Stimulated activated naive B cell treated with anti-CD40 and anti-IgM and Interleukin-4, amounts not matched to agents 10 μg/mL and 1 μg/mL and 100 μg/mL, for 72 hours (primary cell): ENCODE measurements at regions not wholly inside any gene's neighbourhood (a gene's known extent, or its start where the extent isn't known, plus 50 kb on each side); places are given as distances from the start of the nearest gene placed in this dataset.

Source experiments
- ATAC-seq, 2 donors: fragments of 150-1000 bp; cut with Tn5 transposase; replicated peaks; 2 replicates each; pipeline ENCODE4 v1.10.0; 2021; ENCODE audit warnings: moderate library complexity in 1 of 2
- DNase-seq: peaks from one replicate; pipeline ENCODE4 v3.0.0; 2021
- H3K27ac Mint-ChIP-seq: one replicate; pipeline ENCODE4 v1.8.0; 2022; ENCODE audit warnings: mild to moderate bottlenecking, mixed read lengths
- H3K27me3 Mint-ChIP-seq, 2 donors: one replicate each; pipeline ENCODE4 v1.8.0; 2022; ENCODE audit warnings: mixed read lengths in 2 of 2
- H3K36me3 Mint-ChIP-seq, 2 donors: one replicate each; pipeline ENCODE4 v1.8.0; 2022; ENCODE audit warnings: mixed read lengths in 2 of 2, mild to moderate bottlenecking in 1 of 2
- H3K4me1 Mint-ChIP-seq, 2 donors: one replicate each; pipeline ENCODE4 v1.8.0; 2022; ENCODE audit warnings: mixed read lengths in 2 of 2, mild to moderate bottlenecking in 1 of 2
- H3K4me3 Mint-ChIP-seq, 2 donors: one replicate each; pipeline ENCODE4 v1.8.0; 2022; ENCODE audit warnings: mild to moderate bottlenecking in 2 of 2, mixed read lengths in 2 of 2, moderate library complexity in 1 of 2
- H3K9me3 Mint-ChIP-seq, 2 donors: one replicate each; pipeline ENCODE4 v1.8.0; 2022; ENCODE audit warnings: mixed read lengths in 2 of 2, mild to moderate bottlenecking in 1 of 2

DNA sequence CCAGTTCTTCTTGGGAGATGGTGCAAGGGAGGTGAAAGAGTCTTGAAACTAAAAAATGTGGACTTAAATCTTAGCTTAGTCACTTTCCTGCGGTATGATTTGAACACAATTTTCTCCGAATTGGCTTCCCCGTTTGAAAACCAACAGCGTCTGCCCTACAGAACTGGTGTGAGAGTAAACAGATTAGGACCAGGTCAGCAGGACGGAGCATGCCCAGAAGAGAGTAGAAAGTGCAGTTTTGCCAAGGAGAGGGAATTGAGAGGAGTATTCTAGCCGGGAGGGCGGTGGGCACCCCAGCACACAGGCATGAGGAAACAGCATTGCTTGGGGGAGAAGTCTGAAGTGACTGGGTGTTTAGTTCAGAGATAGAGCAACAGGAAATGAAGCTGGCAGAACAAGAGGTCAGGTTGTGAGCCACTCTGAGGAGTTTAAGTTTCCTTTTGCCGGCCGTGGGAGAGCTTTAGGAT is 927.1 kb downstream of the VRK1 start:
- Mint-ChIP-seq H3K36me3 (no peaks in the 10 kb centered on the region), H3K4me3 (no peak overlapping the region), H3K27me3 (peaks cover 6 to 12% of the 10 kb centered on the region in 2 donors), H3K9me3 (peaks cover 9 to 10% of the 10 kb centered on the region in 2 donors), H3K4me1 (no peaks in the 10 kb centered on the region), H3K27ac (no peak overlapping the region)
- DNase-seq = no peak
- ATAC-seq = no peak

DNA sequence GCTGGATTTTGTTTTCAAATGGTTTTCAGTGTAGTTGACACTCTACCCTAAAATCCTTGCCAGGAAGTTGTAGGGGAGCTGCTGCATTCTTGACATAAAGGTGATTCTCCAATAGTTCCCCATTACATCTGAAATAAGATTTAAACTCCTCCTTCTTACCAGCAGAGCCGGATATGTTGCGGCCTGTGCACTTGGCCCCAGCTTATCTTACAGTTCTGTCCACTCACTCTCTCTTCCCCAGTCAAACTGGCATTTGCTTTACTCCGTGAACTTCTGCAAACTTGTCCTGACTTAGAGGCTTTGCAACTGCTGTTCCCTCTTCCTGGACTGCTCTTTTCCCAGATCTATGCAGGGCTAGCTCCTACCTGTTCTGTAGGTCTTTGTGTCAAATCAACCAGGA is 929.5 kb downstream of the VRK1 start:
- Mint-ChIP-seq H3K4me3 (no peak overlapping the region), H3K27me3 (peaks cover 6 to 12% of the 10 kb centered on the region in 2 donors), H3K9me3 (peaks cover 5 to 9% of the 10 kb centered on the region in 2 donors), H3K27ac (no peak overlapping the region), H3K36me3 (no peaks in the 10 kb centered on the region), H3K4me1 (no peaks in the 10 kb centered on the region)
- ATAC-seq (no peak), DNase-seq (no peak)

DNA sequence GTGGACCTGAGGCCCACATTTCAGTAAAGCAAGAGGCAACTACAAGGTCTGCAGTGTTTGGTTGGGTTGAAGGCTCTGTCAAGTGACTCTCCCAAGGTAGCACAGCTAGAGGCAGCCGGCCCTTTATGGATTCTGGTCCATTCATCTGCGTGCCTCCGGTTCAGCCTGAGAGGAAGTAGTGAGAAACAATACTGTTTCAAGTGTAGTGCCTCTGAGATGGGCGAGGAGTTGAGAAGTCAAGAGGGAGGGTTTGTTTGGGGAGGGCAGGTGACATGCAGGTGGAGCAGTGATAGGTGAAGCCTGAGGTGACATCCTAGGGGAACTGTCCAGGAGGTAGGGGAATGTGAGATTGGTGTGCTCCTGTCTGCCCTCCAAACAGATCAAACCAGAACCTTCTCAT is 933.5 kb downstream of the VRK1 start:
- no peaks in the 10 kb centered on the region for H3K4me1 Mint-ChIP-seq
- ATAC-seq = no peak

DNA sequence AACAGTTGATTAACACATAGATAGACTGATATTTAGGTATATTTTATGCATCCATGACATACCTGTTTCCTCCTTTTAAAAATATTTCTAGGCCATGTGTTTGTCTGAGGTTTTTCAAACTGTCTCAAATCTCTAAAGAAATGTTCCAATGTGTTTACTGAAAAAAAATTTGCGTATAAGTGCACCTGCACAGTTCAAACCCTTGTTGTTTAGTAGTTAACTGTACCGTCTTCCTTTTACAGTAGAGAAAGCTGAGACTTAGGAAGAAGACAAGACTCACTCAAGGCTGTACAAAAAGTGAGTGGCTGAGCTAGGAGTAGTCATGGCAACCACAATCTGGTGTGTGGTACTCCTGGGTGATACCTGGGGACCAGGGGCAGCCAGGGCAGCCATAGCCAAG is 934.6 kb downstream of the VRK1 start:
- no peak for ATAC-seq
- no peak overlapping the region for H3K27ac Mint-ChIP-seq

More for the DNA sequence above, 933.5 kb downstream of the VRK1 start:
- no peaks in the 10 kb centered on the region for H3K36me3 Mint-ChIP-seq
- peaks cover 0 to 3% of the 10 kb centered on the region in 2 donors for H3K9me3 Mint-ChIP-seq
- no peak for DNase-seq
- H3K27me3 Mint-ChIP-seq = no peaks in the 10 kb centered on the region
- H3K27ac Mint-ChIP-seq = no peak overlapping the region
- H3K4me3 Mint-ChIP-seq = no peak overlapping the region

DNA sequence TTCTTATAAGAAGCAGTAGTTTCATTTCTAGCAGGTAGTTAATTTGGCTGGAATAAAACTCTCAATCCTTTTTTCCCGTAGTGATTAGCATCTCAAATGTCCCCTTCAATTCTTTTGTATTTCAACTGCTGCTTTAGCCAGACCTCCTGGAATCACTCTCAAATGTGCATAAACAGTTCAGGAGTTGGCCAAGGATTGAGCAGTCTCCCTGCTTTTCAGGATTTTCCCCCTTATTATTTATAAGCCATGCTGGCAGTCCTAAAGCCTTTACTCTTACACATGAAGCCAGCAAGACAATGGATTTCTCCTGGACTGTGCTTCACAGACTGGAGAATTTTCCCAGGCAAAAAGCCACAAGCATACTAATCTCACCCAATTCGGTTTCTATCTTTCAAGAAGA is 950.1 kb downstream of the VRK1 start:
- Mint-ChIP-seq H3K27ac (no peak overlapping the region), H3K9me3 (peaks cover 6 to 14% of the 10 kb centered on the region in 2 donors), H3K27me3 (no peaks in the 10 kb centered on the region), H3K4me1 (no peaks in the 10 kb centered on the region), H3K4me3 (no peak overlapping the region), H3K36me3 (no peaks in the 10 kb centered on the region)
- DNase-seq (no peak), ATAC-seq (no peak)

More for the DNA sequence above, 934.6 kb downstream of the VRK1 start:
- H3K9me3 Mint-ChIP-seq = peaks cover 0 to 3% of the 10 kb centered on the region in 2 donors
- no peaks in the 10 kb centered on the region for H3K36me3 Mint-ChIP-seq
- DNase-seq = no peak
- no peaks in the 10 kb centered on the region for H3K27me3 Mint-ChIP-seq
- no peak overlapping the region for H3K4me3 Mint-ChIP-seq
- no peaks in the 10 kb centered on the region for H3K4me1 Mint-ChIP-seq

DNA sequence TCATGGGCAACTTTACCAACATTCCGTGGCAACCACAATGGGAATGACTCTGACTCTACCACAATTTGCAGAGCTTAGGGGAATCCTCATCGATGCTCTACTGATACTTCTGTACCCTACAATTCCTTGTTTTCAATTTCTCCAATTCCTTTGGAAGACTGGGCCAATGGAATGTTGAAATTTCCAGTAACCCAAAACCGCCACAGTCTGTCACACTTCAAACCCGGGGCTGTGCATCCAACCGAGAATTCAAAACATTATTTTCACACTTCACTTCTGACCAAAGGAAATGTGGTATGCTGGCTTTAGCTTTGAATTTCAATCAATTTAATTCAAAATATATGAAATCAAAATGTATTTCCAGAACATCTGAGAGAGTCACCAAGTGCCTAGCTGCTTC is 951.4 kb downstream of the VRK1 start:
- Mint-ChIP-seq H3K27me3 (no peaks in the 10 kb centered on the region), H3K27ac (no peak overlapping the region), H3K4me3 (no peak overlapping the region), H3K36me3 (no peaks in the 10 kb centered on the region), H3K4me1 (no peaks in the 10 kb centered on the region), H3K9me3 (peaks cover 6 to 14% of the 10 kb centered on the region in 2 donors)
- ATAC-seq (no peak), DNase-seq (no peak)

DNA sequence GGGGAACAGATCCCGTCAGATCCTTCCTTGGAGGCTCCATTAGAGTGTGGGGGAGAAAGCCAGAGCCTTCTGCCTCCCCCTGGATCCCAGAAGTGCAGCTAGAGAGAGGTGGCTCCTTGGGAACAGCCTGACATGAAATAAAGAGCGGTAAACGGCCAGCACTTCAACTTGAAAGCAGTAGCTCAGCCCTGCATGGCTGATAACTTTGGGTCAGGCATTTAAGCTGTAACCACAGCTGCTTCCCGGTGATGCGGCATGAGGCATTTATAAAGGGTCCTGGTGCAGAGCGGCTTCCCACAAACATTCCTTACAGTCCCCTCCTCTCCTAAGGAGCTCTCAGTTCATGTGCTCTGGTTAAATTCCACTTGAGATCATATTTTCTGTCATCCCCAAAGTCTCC is 960.3 kb downstream of the VRK1 start:
- no peak for DNase-seq
- no peak overlapping the region for H3K27ac Mint-ChIP-seq
- H3K4me1 Mint-ChIP-seq = no peaks in the 10 kb centered on the region
- H3K4me3 Mint-ChIP-seq = no peak overlapping the region
- no peaks in the 10 kb centered on the region for H3K27me3 Mint-ChIP-seq
- no peak for ATAC-seq
- no peaks in the 10 kb centered on the region for H3K36me3 Mint-ChIP-seq
- H3K9me3 Mint-ChIP-seq = peaks cover 4 to 5% of the 10 kb centered on the region in 2 donors

DNA sequence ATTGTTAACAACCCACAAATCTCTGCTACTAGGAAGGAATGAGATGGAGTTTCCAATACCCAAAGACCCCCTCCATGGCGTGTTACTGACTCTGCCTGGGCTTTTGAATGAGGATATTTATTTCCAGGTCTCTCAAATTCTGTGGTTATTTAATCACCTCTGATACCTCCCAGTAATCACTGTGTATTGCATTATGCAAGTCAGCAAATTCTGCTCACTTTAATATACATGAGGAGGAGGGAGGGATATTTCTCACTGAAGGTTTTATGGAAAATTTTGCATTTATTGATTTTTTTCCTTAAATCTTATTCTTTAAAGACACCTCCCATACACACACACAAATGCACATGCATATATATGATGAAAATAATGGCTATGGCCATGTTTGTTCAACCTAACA is 962.9 kb downstream of the VRK1 start:
- DNase-seq = no peak
- peaks cover 0 to 1% of the 10 kb centered on the region in 2 donors for H3K9me3 Mint-ChIP-seq
- no peaks in the 10 kb centered on the region for H3K36me3 Mint-ChIP-seq
- no peak overlapping the region for H3K4me3 Mint-ChIP-seq
- no peaks in the 10 kb centered on the region for H3K27me3 Mint-ChIP-seq
- no peak overlapping the region for H3K27ac Mint-ChIP-seq
- H3K4me1 Mint-ChIP-seq = no peaks in the 10 kb centered on the region
- no peak for ATAC-seq

DNA sequence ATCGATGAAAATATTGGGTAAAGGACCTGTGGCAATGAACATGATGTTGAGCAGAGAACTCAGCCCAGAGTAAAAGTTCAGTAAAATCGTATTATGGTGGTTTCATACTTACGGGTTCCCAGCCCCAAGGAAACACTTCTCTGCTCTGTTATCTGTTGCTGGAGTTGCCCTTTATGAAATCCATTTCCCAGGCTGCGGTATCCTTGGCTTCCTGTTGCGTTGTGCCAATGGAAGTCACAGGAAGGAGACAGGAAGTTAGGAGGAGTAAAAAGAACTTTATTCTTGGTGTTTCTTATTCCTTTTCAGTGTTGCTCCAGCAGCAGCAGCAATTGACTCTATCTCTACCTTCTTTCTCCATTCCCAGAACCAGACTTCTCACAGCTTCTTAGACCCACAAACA is 965.2 kb downstream of the VRK1 start:
- H3K27me3 Mint-ChIP-seq = no peaks in the 10 kb centered on the region
- H3K4me3 Mint-ChIP-seq = no peak overlapping the region
- peaks cover 0 to 1% of the 10 kb centered on the region in 2 donors for H3K9me3 Mint-ChIP-seq
- DNase-seq = no peak
- H3K36me3 Mint-ChIP-seq = no peaks in the 10 kb centered on the region
- no peak overlapping the region for H3K27ac Mint-ChIP-seq
- H3K4me1 Mint-ChIP-seq = no peaks in the 10 kb centered on the region
- no peak for ATAC-seq

DNA sequence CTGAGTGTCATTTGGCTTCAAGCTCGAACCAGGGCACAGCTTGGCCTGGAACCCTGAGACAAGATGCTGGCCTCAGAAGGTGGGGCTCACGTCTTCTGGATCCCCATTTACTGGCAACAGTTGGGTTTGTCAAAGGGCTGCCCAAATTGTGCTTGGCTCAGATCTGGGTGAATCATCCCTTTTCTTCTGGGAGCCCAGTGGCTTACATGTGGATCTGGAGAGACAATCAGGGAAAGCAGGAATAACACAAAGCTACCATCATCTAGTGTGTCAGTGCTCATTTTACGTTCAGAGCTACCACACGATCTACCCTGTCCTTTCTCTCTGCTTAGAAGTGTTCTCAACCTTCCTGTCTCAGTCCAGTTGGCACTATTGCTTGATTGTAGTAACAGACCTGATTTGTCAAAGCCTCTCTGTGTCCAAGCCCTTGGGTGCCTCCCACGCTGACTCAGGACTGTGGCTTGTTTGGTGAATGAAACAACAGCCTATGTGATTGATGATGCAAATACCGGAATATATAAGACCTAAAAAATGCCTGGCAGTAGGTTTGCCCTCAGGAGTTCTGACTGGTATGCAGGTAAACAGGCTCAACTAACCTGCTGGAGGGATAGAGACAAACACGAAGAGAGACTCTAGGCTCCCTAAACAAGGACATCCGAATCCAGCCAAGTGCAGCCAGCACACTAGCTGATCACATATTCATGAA is 974.3 kb downstream of the VRK1 start:
- no peaks in the 10 kb centered on the region for H3K4me1 Mint-ChIP-seq
- no peaks in the 10 kb centered on the region for H3K36me3 Mint-ChIP-seq
- DNase-seq (no peak), ATAC-seq (no peak)
- peaks cover 0 to 4% of the 10 kb centered on the region in 2 donors for H3K9me3 Mint-ChIP-seq
- no peak overlapping the region for H3K4me3 Mint-ChIP-seq
- H3K27ac Mint-ChIP-seq = no peak overlapping the region
- no peaks in the 10 kb centered on the region for H3K27me3 Mint-ChIP-seq

DNA sequence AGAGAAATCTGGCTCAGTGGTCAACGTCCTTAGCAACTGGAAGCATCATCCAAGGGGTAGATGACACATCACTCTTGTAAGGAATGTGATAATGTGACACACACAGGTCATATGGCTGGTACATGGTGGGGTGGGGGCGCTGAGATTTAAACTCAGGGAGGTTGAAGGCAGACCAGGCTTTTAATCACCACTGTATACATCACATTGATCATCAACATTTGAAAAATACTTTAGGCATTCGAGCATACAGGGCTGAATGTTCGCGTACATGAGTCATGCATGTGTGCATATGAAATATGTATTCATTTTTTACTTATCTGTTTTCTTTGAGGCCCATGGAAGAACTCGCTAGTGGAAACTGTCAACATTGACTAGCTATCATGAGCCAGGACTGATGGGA is 976.4 kb downstream of the VRK1 start:
- ATAC-seq = no peak
- no peak overlapping the region for H3K4me3 Mint-ChIP-seq

DNA sequence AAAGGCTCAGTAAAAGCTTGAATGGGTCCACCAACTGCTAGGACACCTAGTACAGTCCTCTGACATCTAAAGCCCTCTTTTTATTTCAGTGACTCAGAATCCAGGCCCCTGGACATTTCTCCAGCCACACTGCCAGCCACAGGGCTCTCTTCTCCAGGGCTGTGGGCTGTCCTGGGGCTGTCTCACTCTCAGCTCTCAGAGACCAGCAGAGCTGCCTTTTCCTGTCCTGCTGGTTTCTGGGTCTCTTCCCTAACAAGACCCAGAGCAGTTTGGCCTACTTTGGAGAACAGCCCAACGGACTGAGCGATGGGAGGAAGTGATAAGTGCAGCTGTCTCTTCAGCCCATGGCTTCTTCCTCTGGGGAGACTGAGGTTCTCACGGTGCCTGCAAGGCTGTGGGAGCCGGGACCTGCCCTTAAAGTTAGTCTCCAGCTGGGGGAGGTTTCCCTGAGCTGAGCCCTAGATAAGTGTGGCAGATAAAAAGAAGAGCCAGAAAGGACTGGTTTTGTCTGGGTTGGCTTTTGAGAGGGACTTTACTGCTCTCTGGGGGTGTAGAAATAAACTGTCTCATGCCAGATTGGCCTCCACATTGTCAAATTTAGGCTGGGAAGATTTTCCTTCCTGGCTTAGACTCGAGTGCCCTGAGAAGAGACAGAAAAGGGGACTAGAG is 979.8 kb downstream of the VRK1 start:
- Mint-ChIP-seq H3K36me3 (no peaks in the 10 kb centered on the region), H3K4me1 (no peaks in the 10 kb centered on the region), H3K27ac (no peak overlapping the region), H3K27me3 (no peaks in the 10 kb centered on the region), H3K9me3 (peaks cover 9% of the 10 kb centered on the region in 2 donors), H3K4me3 (no peak overlapping the region)
- no peak for ATAC-seq
- DNase-seq = no peak

More for the DNA sequence above, 976.4 kb downstream of the VRK1 start:
- H3K4me1 Mint-ChIP-seq = no peaks in the 10 kb centered on the region
- H3K36me3 Mint-ChIP-seq = no peaks in the 10 kb centered on the region
- DNase-seq = no peak
- H3K27ac Mint-ChIP-seq = no peak overlapping the region
- H3K9me3 Mint-ChIP-seq = peaks cover 2 to 3% of the 10 kb centered on the region in 2 donors
- no peaks in the 10 kb centered on the region for H3K27me3 Mint-ChIP-seq

DNA sequence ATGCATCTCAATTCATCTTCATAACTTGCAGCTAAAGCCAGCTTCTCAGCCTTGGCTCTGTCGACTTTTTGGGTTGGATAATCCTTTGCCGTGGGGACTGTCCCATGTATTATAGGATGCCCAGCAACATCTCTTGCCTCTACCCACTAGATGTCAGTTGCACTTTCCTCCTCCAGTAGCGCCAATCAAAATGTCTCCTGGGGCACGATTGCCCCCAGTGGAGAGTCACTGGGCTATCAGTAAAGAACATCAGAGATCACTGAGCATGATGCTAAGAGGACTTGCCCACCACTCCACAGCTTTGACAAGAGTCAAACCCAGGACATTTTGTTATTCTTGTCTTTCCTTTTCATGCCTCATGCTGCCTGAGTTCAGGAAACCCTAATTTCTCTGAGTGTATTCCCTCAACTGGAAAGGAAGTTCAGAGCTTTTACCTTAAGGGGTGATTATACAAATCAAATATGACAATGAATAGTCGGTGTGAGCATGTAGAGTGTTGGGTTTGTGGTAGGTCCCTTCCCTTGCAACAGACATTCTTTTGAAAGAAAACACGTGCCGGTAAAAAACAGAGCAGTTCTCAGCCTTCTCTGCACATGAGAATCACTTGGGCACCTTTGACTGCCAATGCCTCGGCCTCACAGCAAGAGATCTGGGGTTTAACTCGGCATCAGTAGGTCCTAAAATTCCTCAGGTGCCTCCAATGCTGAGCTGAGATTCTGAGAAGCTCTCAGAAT is 980.6 kb downstream of the VRK1 start:
- no peaks in the 10 kb centered on the region for H3K36me3 Mint-ChIP-seq

DNA sequence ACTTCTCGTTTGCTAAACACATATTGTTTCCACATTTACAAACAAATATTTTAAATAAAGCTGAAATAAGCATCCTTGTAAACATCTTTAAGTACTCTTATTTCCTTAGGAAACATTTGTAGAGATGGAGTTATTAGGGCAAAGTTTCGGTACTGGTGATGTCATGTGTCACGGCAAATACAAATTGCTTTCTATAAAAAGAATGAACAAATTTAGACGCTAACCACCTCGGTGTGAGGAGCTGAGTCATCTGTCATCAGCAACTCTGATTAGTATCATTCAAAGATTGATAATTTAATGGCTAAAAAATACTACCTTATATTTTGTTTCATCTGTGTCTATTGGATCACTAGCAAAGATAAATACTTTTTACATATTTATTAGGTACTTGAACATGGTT is 982.0 kb downstream of the VRK1 start:
- DNase-seq (no peak), ATAC-seq (no peak)
- Mint-ChIP-seq H3K4me3 (no peak overlapping the region), H3K27me3 (no peaks in the 10 kb centered on the region), H3K9me3 (peaks cover 10 to 11% of the 10 kb centered on the region in 2 donors), H3K4me1 (no peaks in the 10 kb centered on the region), H3K27ac (no peak overlapping the region), H3K36me3 (no peaks in the 10 kb centered on the region)

More for the DNA sequence above, 980.6 kb downstream of the VRK1 start:
- Mint-ChIP-seq H3K4me3 (no peak overlapping the region), H3K9me3 (peaks cover 10 to 11% of the 10 kb centered on the region in 2 donors), H3K27ac (no peak overlapping the region), H3K27me3 (no peaks in the 10 kb centered on the region), H3K4me1 (no peaks in the 10 kb centered on the region)
- ATAC-seq = no peak
- no peak for DNase-seq
